Trophoblast cell (in vitro differentiated cells and primary cell): ENCODE measurements at regions not wholly inside any gene's neighbourhood (a gene's known extent, or its start where the extent isn't known, plus 50 kb on each side); places are given as distances from the start of the nearest gene placed in this dataset.

Experiments
- DNase-seq, 2 donors: peaks; one replicate each; pipeline ENCODE4 v3.0.0-alpha.2; 2016
- H2AFZ ChIP-seq: 2 replicates; pipeline ENCODE4 v1.6.1; 2013; ENCODE audit warnings: low read length, moderate library complexity, mild to moderate bottlenecking; ENCODE audit not compliant: insufficient read depth, poor library complexity
- H2AK5ac ChIP-seq: 2 replicates; pipeline ENCODE4 v1.6.1; 2013; ENCODE audit warnings: mild to moderate bottlenecking, low read length
- H2BK120ac ChIP-seq: 2 replicates; pipeline ENCODE4 v1.6.1; 2013; ENCODE audit warnings: low read length, mild to moderate bottlenecking, moderate library complexity; ENCODE audit not compliant: insufficient read depth, poor library complexity
- H2BK12ac ChIP-seq: 2 replicates; pipeline ENCODE4 v1.6.1; 2013; ENCODE audit warnings: mild to moderate bottlenecking, low read length, moderate library complexity
- H2BK5ac ChIP-seq: 2 replicates; pipeline ENCODE4 v1.6.1; 2013; ENCODE audit warnings: low read length, low read depth, moderate library complexity, mild to moderate bottlenecking; ENCODE audit not compliant: poor library complexity
- H3K14ac ChIP-seq: 2 replicates; pipeline ENCODE4 v1.6.1; 2013; ENCODE audit warnings: mild to moderate bottlenecking, low read length
- H3K18ac ChIP-seq: 2 replicates; pipeline ENCODE4 v1.6.1; 2013; ENCODE audit warnings: mild to moderate bottlenecking, low read length
- H3K23ac ChIP-seq: 2 replicates; pipeline ENCODE4 v1.6.1; 2013; ENCODE audit warnings: low read length
- H3K27ac ChIP-seq: 2 replicates; pipeline ENCODE4 v1.5.1; 2013; ENCODE audit warnings: low read depth, mild to moderate bottlenecking, inconsistent platforms, low read length, moderate library complexity
- H3K27me3 ChIP-seq: 2 replicates; pipeline ENCODE4 v1.6.1; 2013; ENCODE audit warnings: inconsistent platforms, mild to moderate bottlenecking, low read length, moderate library complexity; ENCODE audit not compliant: insufficient read depth
- H3K36me3 ChIP-seq, 2 experiments: 1 replicate in 1 of 2; 2 replicates in 1 of 2; pipeline ENCODE4 v1.6.1; 2013; ENCODE audit warnings: low read length in 2 of 2, mild to moderate bottlenecking in 2 of 2, moderate library complexity in 1 of 2; ENCODE audit not compliant: insufficient read depth in 2 of 2, control insufficient read depth in 1 of 2
- H3K4ac ChIP-seq: 2 replicates; pipeline ENCODE4 v1.6.1; 2013; ENCODE audit warnings: low read depth, mild to moderate bottlenecking, low read length, moderate library complexity
- H3K4me1 ChIP-seq, 2 experiments: 1 replicate in 1 of 2; 2 replicates in 1 of 2; pipeline ENCODE4 v1.6.1; 2013; ENCODE audit warnings: low read length in 2 of 2, mild to moderate bottlenecking in 2 of 2, moderate library complexity in 1 of 2; ENCODE audit not compliant: insufficient read depth in 2 of 2, control insufficient read depth in 1 of 2
- H3K4me2 ChIP-seq: 2 replicates; pipeline ENCODE4 v1.6.1; 2013; ENCODE audit warnings: inconsistent platforms, mild to moderate bottlenecking, low read length, moderate library complexity
- H3K4me3 ChIP-seq: 2 replicates; pipeline ENCODE4 v1.5.1; 2013; ENCODE audit warnings: mild to moderate bottlenecking, low read depth, low read length, inconsistent platforms
- H3K79me1 ChIP-seq: one replicate; pipeline ENCODE4 v1.6.1; 2013; ENCODE audit warnings: low read length
- H3K79me2 ChIP-seq: 2 replicates; pipeline ENCODE4 v1.6.1; 2013; ENCODE audit warnings: low read length, mild to moderate bottlenecking; ENCODE audit not compliant: control insufficient read depth, insufficient read depth, poor library complexity
- H3K9ac ChIP-seq: 2 replicates; pipeline ENCODE4 v1.6.1; 2013; ENCODE audit warnings: mild to moderate bottlenecking, low read length
- H3K9me3 ChIP-seq: 2 replicates; pipeline ENCODE4 v1.6.1; 2013; ENCODE audit warnings: low read depth, mild to moderate bottlenecking, control low read depth, inconsistent platforms, low read length; ENCODE audit not compliant: insufficient read depth
- H4K12ac ChIP-seq: 2 replicates; pipeline ENCODE4 v1.6.1; 2013; ENCODE audit warnings: low read depth, mild to moderate bottlenecking, low read length, moderate library complexity
- H4K8ac ChIP-seq: 2 replicates; pipeline ENCODE4 v1.6.1; 2013; ENCODE audit warnings: low read depth, mild to moderate bottlenecking, low read length, moderate library complexity
- H4K91ac ChIP-seq: one replicate; pipeline ENCODE4 v1.6.1; 2013; ENCODE audit warnings: low read depth, mild to moderate bottlenecking, low read length, moderate library complexity
- WGBS: extraction: QIAGEN DNeasy Blood & Tissue Kit; methylation state at CpG from one replicate; pipeline ENCODE4 v1.1.7; 2013; ENCODE audit warnings: missing lambda C conversion rate; ENCODE audit not compliant: insufficient read length, insufficient coverage; ENCODE audit errors: extremely low coverage; 5-methylcytosine and 5-hydroxymethylcytosine counted together

- H3K14ac ChIP-seq: no peak overlapping the region
- no peak overlapping the region for H2BK5ac ChIP-seq
- H3K79me2 ChIP-seq: no peaks in the 10 kb centered on the region
- no peak for DNase-seq
- no peak overlapping the region for H4K12ac ChIP-seq
- no peak overlapping the region for H2AK5ac ChIP-seq
- H3K36me3 ChIP-seq: no peaks in the 10 kb centered on the region
- H3K18ac ChIP-seq: no peak overlapping the region
- no peak overlapping the region for H2BK12ac ChIP-seq
- H3K27ac ChIP-seq: no peak overlapping the region
- no peaks in the 10 kb centered on the region for H3K27me3 ChIP-seq
- H3K9ac ChIP-seq: no peak overlapping the region
- H2BK120ac ChIP-seq: no peak overlapping the region
- no peak overlapping the region for H3K23ac ChIP-seq
- no CpG with 5 or more reads among the region's 11 CpGs for WGBS
- no peak overlapping the region for H4K91ac ChIP-seq
- no peak overlapping the region for H2AFZ ChIP-seq
- H3K4ac ChIP-seq: no peak overlapping the region
- H4K8ac ChIP-seq: no peak overlapping the region
- H3K4me1 ChIP-seq: no peaks in the 10 kb centered on the region
- H3K9me3 ChIP-seq: no peaks in the 10 kb centered on the region
- H3K4me2 ChIP-seq: no peak overlapping the region
- no peaks in the 10 kb centered on the region for H3K79me1 ChIP-seq
- peak overlapping the region; percentile 12 for H3K4me3 ChIP-seq
These were observed 261.7 kb upstream of the TCERG1L start for GRCh38 chr10:131573256-131573655.

- no peak overlapping the region for H3K4me3 ChIP-seq
- no CpG with 5 or more reads among the region's 2 CpGs for WGBS
These were observed 262.2 kb upstream of the TCERG1L start for GRCh38 chr10:131573707-131574106.

GRCh38 chr10:131574363-131574706 is 262.8 kb upstream of the TCERG1L start:
- Histone ChIP-seq H3K36me3 (no peaks in the 10 kb centered on the region), H4K8ac (no peak overlapping the region), H2AK5ac (no peak overlapping the region), H3K9me3 (peaks cover 2% of the 10 kb centered on the region), H3K27ac (no peak overlapping the region), H3K27me3 (no peaks in the 10 kb centered on the region), H3K4me3 (no peak overlapping the region), H3K14ac (no peak overlapping the region), H3K9ac (no peak overlapping the region), H4K91ac (no peak overlapping the region), H2BK120ac (no peak overlapping the region), H3K18ac (no peak overlapping the region), H3K79me2 (no peaks in the 10 kb centered on the region), H3K23ac (no peak overlapping the region), H3K4me2 (no peak overlapping the region), H3K4me1 (no peaks in the 10 kb centered on the region), H2BK5ac (no peak overlapping the region), H3K4ac (no peak overlapping the region), H4K12ac (no peak overlapping the region), H2AFZ (no peak overlapping the region), H3K79me1 (no peaks in the 10 kb centered on the region), H2BK12ac (no peak overlapping the region)
- no peak for DNase-seq
- no CpG with 5 or more reads among the region's 7 CpGs for WGBS

More at GRCh38 chr10:131573707-131574106, 262.2 kb upstream of the TCERG1L start:
- Histone ChIP-seq H3K9me3 (peaks cover 2% of the 10 kb centered on the region), H4K12ac (no peak overlapping the region), H3K9ac (no peak overlapping the region), H2AFZ (no peak overlapping the region), H3K18ac (no peak overlapping the region), H3K4me2 (no peak overlapping the region), H3K4ac (no peak overlapping the region), H2BK12ac (no peak overlapping the region), H3K27me3 (no peaks in the 10 kb centered on the region), H3K4me1 (no peaks in the 10 kb centered on the region), H3K79me2 (no peaks in the 10 kb centered on the region), H2BK5ac (no peak overlapping the region), H4K8ac (no peak overlapping the region), H3K14ac (no peak overlapping the region), H3K36me3 (no peaks in the 10 kb centered on the region), H3K79me1 (no peaks in the 10 kb centered on the region), H2BK120ac (no peak overlapping the region), H3K23ac (no peak overlapping the region), H4K91ac (no peak overlapping the region), H3K27ac (no peak overlapping the region), H2AK5ac (no peak overlapping the region)
- DNase-seq: no peak

- H2AFZ ChIP-seq: no peak overlapping the region
- H2BK5ac ChIP-seq: no peak overlapping the region
- no peak overlapping the region for H3K27ac ChIP-seq
- no peak overlapping the region for H3K4me3 ChIP-seq
- no peak overlapping the region for H4K91ac ChIP-seq
- H3K27me3 ChIP-seq: no peaks in the 10 kb centered on the region
- no peak for DNase-seq
- no peaks in the 10 kb centered on the region for H3K4me1 ChIP-seq
- H4K8ac ChIP-seq: no peak overlapping the region
- H2AK5ac ChIP-seq: no peak overlapping the region
- H3K18ac ChIP-seq: no peak overlapping the region
- no peaks in the 10 kb centered on the region for H3K79me2 ChIP-seq
- no peak overlapping the region for H3K4me2 ChIP-seq
- H3K23ac ChIP-seq: no peak overlapping the region
- H3K4ac ChIP-seq: no peak overlapping the region
- H3K9ac ChIP-seq: no peak overlapping the region
- H2BK12ac ChIP-seq: no peak overlapping the region
- H3K36me3 ChIP-seq: no peaks in the 10 kb centered on the region
- peaks cover 2% of the 10 kb centered on the region for H3K9me3 ChIP-seq
- H3K14ac ChIP-seq: no peak overlapping the region
- no peak overlapping the region for H2BK120ac ChIP-seq
- no CpG with 5 or more reads among the region's 32 CpGs for WGBS
- no peak overlapping the region for H4K12ac ChIP-seq
- no peaks in the 10 kb centered on the region for H3K79me1 ChIP-seq
These were observed 263.3 kb upstream of the TCERG1L start for GRCh38 chr10:131574707-131575430.
